Mesendoderm (in vitro differentiated cells): ENCODE measurements at regions not wholly inside any gene's neighbourhood (a gene's known extent, or its start where the extent isn't known, plus 50 kb on each side); places are given as distances from the start of the nearest gene placed in this dataset.

Experiments used
- DNase-seq: peaks from one replicate; pipeline ENCODE4 v3.0.0; 2013
- H2AK5ac ChIP-seq: 2 replicates; pipeline ENCODE4 v1.6.1; 2013; ENCODE audit warnings: low read length, inconsistent platforms
- H2BK120ac ChIP-seq: 2 replicates; pipeline ENCODE4 v1.6.1; 2013; ENCODE audit warnings: low read depth, mild to moderate bottlenecking, low read length, moderate library complexity, mixed read lengths
- H2BK15ac ChIP-seq: replicated peaks from 2 replicates; pipeline ENCODE4 v1.6.1; 2013; ENCODE audit warnings: low read depth, mild to moderate bottlenecking, moderate library complexity
- H2BK5ac ChIP-seq: 2 replicates; pipeline ENCODE4 v1.6.1; 2013; ENCODE audit warnings: low read length, inconsistent platforms
- H3K18ac ChIP-seq: 2 replicates; pipeline ENCODE4 v1.6.1; 2013; ENCODE audit warnings: mild to moderate bottlenecking, low read length, mixed read lengths
- H3K23ac ChIP-seq: one replicate; pipeline ENCODE4 v1.6.1; 2013; ENCODE audit warnings: low read length
- H3K27ac ChIP-seq: 2 replicates; pipeline ENCODE4 v1.5.1; 2013; ENCODE audit warnings: low read depth, mild to moderate bottlenecking, inconsistent platforms, low read length, moderate library complexity
- H3K27me3 ChIP-seq: 2 replicates; pipeline ENCODE4 v1.6.1; 2013; ENCODE audit warnings: low read length, control low read depth, mild to moderate bottlenecking, inconsistent platforms; ENCODE audit not compliant: insufficient read depth, poor library complexity
- H3K36me3 ChIP-seq: 2 replicates; pipeline ENCODE4 v1.6.1; 2013; ENCODE audit warnings: low read length, inconsistent platforms; ENCODE audit not compliant: control insufficient read depth, insufficient read depth
- H3K4ac ChIP-seq: one replicate; pipeline ENCODE4 v1.6.1; 2013; ENCODE audit warnings: low read depth, mild to moderate bottlenecking, low read length, moderate library complexity
- H3K4me1 ChIP-seq: 2 replicates; pipeline ENCODE4 v1.6.1; 2013; ENCODE audit warnings: low read depth, low read length, inconsistent platforms; ENCODE audit not compliant: control insufficient read depth
- H3K4me2 ChIP-seq: 2 replicates; pipeline ENCODE4 v1.6.1; 2013; ENCODE audit warnings: low read length
- H3K4me3 ChIP-seq: 2 replicates; pipeline ENCODE4 v1.5.1; 2013; ENCODE audit warnings: mild to moderate bottlenecking, low read length
- H3K56ac ChIP-seq: one replicate; pipeline ENCODE4 v1.6.1; 2013; ENCODE audit warnings: low read length
- H3K79me1 ChIP-seq: 2 replicates; pipeline ENCODE4 v1.6.1; 2013; ENCODE audit warnings: low read length, inconsistent platforms
- H3K79me2 ChIP-seq: 2 replicates; pipeline ENCODE4 v1.6.1; 2013; ENCODE audit warnings: mild to moderate bottlenecking, low read length; ENCODE audit not compliant: control insufficient read depth, insufficient read depth
- H3K9ac ChIP-seq: 2 replicates; pipeline ENCODE4 v1.6.1; 2013; ENCODE audit warnings: low read length, inconsistent platforms
- H4K5ac ChIP-seq: one replicate; pipeline ENCODE4 v1.6.1; 2013; ENCODE audit warnings: low read length
- H4K8ac ChIP-seq: one replicate; pipeline ENCODE4 v1.6.1; 2013; ENCODE audit warnings: low read depth, mild to moderate bottlenecking, control low read depth, low read length, moderate library complexity
- WGBS: extraction: QIAGEN DNeasy Blood & Tissue Kit; methylation state at CpG from one replicate; pipeline ENCODE4 v1.1.7; 2013; ENCODE audit warnings: low lambda C conversion rate, missing lambda C conversion rate; ENCODE audit not compliant: insufficient coverage; ENCODE audit errors: extremely low coverage; 5-methylcytosine and 5-hydroxymethylcytosine counted together

DNA sequence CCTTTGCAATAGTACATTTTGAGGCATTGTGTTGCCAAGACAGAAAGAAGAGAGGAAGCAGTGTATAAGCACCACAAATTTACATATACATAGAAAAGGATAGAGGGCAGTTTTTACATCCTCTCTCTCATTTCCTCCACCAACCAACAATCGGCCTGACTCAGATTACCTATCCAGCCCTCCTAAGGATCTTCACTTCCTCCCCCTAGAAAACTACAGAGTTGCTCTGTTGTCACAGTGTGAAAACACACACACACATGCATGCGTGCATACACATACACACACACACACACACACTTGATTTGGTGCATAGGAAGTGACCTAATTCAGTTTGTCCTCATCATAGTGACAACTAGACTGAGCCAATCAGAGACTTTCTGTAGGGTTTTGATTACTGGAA lies 98.8 kb upstream of the SPRY1 start:
- no peak overlapping the region for H3K23ac ChIP-seq
- no peak overlapping the region for H4K5ac ChIP-seq
- no peak overlapping the region for H2BK5ac ChIP-seq
- no peak overlapping the region for H2BK15ac ChIP-seq
- H3K18ac ChIP-seq, result no peak overlapping the region
- H3K27ac ChIP-seq, result no peak overlapping the region
- H3K4me3 ChIP-seq, result no peak overlapping the region
- H3K27me3 ChIP-seq, result no peaks in the 10 kb centered on the region
- no peak overlapping the region for H3K4me2 ChIP-seq
- no CpG with 5 or more reads among the region's 2 CpGs for WGBS
- no peaks in the 10 kb centered on the region for H3K79me1 ChIP-seq
- H4K8ac ChIP-seq, result no peak overlapping the region
- no peaks in the 10 kb centered on the region for H3K36me3 ChIP-seq
- peaks cover 7% of the 10 kb centered on the region for H3K4me1 ChIP-seq
- no peak overlapping the region for H3K9ac ChIP-seq
- H2AK5ac ChIP-seq, result no peak overlapping the region
- H2BK120ac ChIP-seq, result no peak overlapping the region
- no peak overlapping the region for H3K4ac ChIP-seq
- no peak for DNase-seq
- no peak overlapping the region for H3K56ac ChIP-seq
- H3K79me2 ChIP-seq, result no peaks in the 10 kb centered on the region

DNA sequence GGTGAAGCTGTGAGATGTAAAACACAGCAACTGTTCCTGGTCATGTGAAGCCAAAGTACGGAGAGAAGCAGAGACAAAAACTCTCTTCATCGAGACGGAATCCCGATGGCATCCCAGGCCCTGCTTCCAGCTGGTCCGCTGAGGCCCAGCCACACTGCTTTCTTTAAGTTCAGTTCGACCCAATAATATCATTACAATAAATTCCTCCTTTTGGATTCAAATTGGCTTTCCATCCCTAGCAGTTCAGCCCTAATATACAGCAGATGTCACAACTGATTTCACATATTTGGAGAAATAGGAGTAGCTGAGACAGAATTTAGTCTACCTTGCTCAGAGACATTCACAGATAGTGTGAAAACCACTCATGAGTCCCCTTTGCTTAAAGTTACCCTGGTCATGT lies 98.3 kb upstream of the SPRY1 start:
- Histone ChIP-seq H3K9ac (no peak overlapping the region), H2BK15ac (no peak overlapping the region), H3K4me1 (peaks cover 7% of the 10 kb centered on the region)

DNA sequence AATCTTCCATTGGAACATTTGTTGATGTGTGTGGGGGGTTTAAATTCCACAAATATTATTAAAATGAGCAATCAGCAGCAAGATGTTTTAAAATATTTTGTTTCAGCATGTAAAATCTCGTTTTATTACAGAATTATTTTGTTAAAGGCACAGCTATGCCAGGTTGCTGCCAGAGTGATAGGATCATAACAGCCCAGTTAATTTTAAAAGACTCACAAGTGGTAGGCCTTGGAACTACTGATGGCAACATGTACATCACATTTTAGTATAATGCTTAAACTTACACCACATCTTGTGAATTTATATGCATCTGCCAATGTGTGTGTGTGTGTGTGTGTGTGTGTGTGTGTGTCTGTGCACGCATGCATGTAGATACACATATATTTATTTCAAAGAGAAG lies 97.8 kb upstream of the SPRY1 start:
- Histone ChIP-seq H4K8ac (no peak overlapping the region), H3K4me2 (no peak overlapping the region), H3K36me3 (no peaks in the 10 kb centered on the region), H3K4me1 (peaks cover 7% of the 10 kb centered on the region), H2BK5ac (no peak overlapping the region), H3K56ac (no peak overlapping the region), H3K79me1 (no peaks in the 10 kb centered on the region), H3K23ac (no peak overlapping the region), H2BK15ac (no peak overlapping the region), H3K27ac (no peak overlapping the region), H2BK120ac (no peak overlapping the region), H3K18ac (no peak overlapping the region), H3K27me3 (no peaks in the 10 kb centered on the region), H2AK5ac (no peak overlapping the region), H3K9ac (no peak overlapping the region), H3K4ac (no peak overlapping the region), H3K4me3 (no peak overlapping the region), H4K5ac (no peak overlapping the region), H3K79me2 (no peaks in the 10 kb centered on the region)
- no CpG with 5 or more reads among the region's 2 CpGs for WGBS
- DNase-seq, result no peak

More for the DNA sequence above, 98.3 kb upstream of the SPRY1 start:
- Histone ChIP-seq H2BK5ac (no peak overlapping the region), H3K4me2 (no peak overlapping the region), H3K79me2 (no peaks in the 10 kb centered on the region), H3K36me3 (no peaks in the 10 kb centered on the region), H3K18ac (no peak overlapping the region), H2BK120ac (no peak overlapping the region), H3K4ac (no peak overlapping the region), H3K27me3 (no peaks in the 10 kb centered on the region), H3K23ac (no peak overlapping the region), H2AK5ac (no peak overlapping the region), H4K5ac (no peak overlapping the region), H3K4me3 (no peak overlapping the region), H3K27ac (no peak overlapping the region), H3K79me1 (no peaks in the 10 kb centered on the region), H3K56ac (no peak overlapping the region), H4K8ac (no peak overlapping the region)
- no CpG with 5 or more reads among the region's 6 CpGs for WGBS
- DNase-seq, result no peak

DNA sequence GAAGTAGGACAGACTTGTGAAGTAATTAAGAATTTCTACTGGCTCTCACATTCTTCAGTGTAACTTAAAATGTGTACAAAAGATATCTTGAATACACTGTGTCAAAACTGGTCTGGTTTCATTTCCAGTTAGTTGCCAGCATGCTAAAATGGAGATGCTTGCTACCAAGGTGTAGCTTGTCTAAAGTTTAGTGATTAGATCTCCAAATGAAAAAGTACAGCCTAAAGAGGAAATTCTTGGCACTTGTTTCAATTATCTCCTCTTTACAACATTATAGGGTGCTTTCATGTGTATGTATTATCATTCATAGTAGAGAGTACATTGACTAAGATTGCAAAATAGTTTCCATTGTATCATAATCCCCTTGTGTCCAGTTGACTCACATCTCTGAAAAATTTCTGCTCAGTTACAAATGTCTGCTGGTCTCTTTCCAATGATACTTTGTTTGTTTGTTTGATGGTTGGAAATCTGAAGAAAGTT lies 97.3 kb upstream of the SPRY1 start:
- no peak overlapping the region for H2BK15ac ChIP-seq
- no peak overlapping the region for H4K8ac ChIP-seq
- no peaks in the 10 kb centered on the region for H3K79me2 ChIP-seq
- no peak overlapping the region for H3K9ac ChIP-seq
- no peak overlapping the region for H2BK5ac ChIP-seq
- no peak overlapping the region for H3K4me2 ChIP-seq
- H3K79me1 ChIP-seq, result no peaks in the 10 kb centered on the region
- H3K4me3 ChIP-seq, result no peak overlapping the region
- H3K36me3 ChIP-seq, result no peaks in the 10 kb centered on the region
- no peak overlapping the region for H3K56ac ChIP-seq
- H3K4me1 ChIP-seq, result peaks cover 9% of the 10 kb centered on the region
- no peak overlapping the region for H3K4ac ChIP-seq
- H2AK5ac ChIP-seq, result no peak overlapping the region
- DNase-seq, result no peak
- no peak overlapping the region for H3K18ac ChIP-seq
- H3K27me3 ChIP-seq, result no peaks in the 10 kb centered on the region
- no peak overlapping the region for H2BK120ac ChIP-seq
- H3K27ac ChIP-seq, result no peak overlapping the region
- no peak overlapping the region for H4K5ac ChIP-seq
- no peak overlapping the region for H3K23ac ChIP-seq

DNA sequence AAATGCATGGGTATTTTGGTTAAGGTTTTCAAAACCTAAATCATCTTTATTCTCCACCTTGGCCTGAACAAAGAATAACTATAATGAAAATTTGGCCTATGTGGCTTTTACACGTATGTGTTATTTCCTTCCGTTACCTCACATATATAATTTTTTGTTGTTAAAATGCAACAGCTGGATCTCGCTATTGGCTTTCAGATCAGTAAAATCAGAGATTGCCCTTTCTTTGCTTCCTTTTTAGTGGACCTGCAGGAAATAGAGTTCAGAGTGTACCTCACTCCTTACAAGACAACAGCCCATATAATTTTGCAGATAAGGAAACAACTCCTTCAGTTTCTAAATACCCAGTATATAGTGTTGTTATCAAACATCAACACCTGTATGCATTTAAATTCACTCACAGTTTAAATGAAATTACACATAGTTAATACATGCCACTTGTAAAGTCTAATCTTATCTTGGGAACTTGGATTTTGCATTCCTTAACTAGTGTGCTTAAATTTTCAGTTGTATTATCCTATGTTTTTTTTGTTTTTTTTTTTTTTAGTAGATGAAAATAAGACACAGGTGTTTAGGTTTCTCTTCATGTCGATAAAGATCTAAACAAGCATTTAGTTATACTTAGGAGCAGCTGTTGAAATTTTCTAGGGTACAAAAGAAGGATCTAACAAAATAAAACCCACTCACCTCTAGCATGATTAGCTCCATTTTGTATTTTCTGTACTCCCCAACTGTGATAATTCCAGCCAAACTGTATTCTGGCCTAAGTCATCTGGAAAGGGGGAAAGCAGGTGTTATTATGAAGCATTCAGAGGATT lies 96.2 kb upstream of the SPRY1 start:
- Histone ChIP-seq H3K9ac (no peak overlapping the region), H3K79me2 (no peaks in the 10 kb centered on the region), H3K18ac (no peak overlapping the region), H3K4me3 (no peak overlapping the region), H3K27ac (no peak overlapping the region), H2AK5ac (no peak overlapping the region), H4K5ac (no peak overlapping the region), H4K8ac (no peak overlapping the region), H3K56ac (no peak overlapping the region), H3K4me1 (peaks cover 11% of the 10 kb centered on the region), H3K4ac (no peak overlapping the region), H3K36me3 (no peaks in the 10 kb centered on the region), H3K79me1 (no peaks in the 10 kb centered on the region), H2BK15ac (no peak overlapping the region), H2BK5ac (no peak overlapping the region), H2BK120ac (no peak overlapping the region), H3K4me2 (no peak overlapping the region), H3K23ac (no peak overlapping the region), H3K27me3 (no peaks in the 10 kb centered on the region)
- no CpG with 5 or more reads among the region's 4 CpGs for WGBS
- no peak for DNase-seq

DNA sequence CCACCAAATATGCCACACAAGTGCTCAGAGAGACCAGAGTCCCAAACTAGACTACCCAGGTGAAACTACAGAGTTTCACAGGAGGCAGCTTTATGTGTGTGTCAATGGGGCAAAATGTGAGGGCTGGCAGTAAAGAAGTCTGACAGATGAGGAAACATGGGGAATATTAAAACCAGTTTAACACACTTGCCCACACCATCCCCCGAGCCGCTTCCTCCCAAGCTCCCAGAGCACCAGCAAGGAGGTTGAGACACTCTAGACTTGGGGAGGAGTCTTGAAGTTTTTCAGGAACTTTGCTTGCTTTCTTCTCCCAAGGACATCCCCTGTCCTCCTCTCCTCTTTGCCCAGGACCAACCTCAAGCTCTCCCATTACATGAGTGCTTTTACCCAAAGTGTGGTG lies 94.7 kb upstream of the SPRY1 start:
- H3K4me2 ChIP-seq, result no peak overlapping the region
- no peak overlapping the region for H4K8ac ChIP-seq
- no peak overlapping the region for H3K56ac ChIP-seq
- no peak overlapping the region for H2BK15ac ChIP-seq
- no peak overlapping the region for H3K4me3 ChIP-seq
- no peak for DNase-seq
- H4K5ac ChIP-seq, result no peak overlapping the region
- H3K79me2 ChIP-seq, result no peaks in the 10 kb centered on the region
- H2BK5ac ChIP-seq, result no peak overlapping the region
- H2AK5ac ChIP-seq, result no peak overlapping the region
- H3K27ac ChIP-seq, result no peak overlapping the region
- H3K36me3 ChIP-seq, result no peaks in the 10 kb centered on the region
- no peak overlapping the region for H3K18ac ChIP-seq
- no peaks in the 10 kb centered on the region for H3K79me1 ChIP-seq
- H3K27me3 ChIP-seq, result no peaks in the 10 kb centered on the region
- H2BK120ac ChIP-seq, result no peak overlapping the region
- peaks cover 11% of the 10 kb centered on the region for H3K4me1 ChIP-seq
- no peak overlapping the region for H3K23ac ChIP-seq
- H3K4ac ChIP-seq, result no peak overlapping the region
- no peak overlapping the region for H3K9ac ChIP-seq
- no CpG with 5 or more reads among the region's 2 CpGs for WGBS
